SU-DHL-6 (cell line): ENCODE measurements at regions not wholly inside any gene's neighbourhood (a gene's known extent, or its start where the extent isn't known, plus 50 kb on each side); places are given as distances from the start of the nearest gene placed in this dataset.

ENCODE experiments used
- H2AFZ ChIP-seq: fragments of 200-600 bp; sonication (generic); 2 replicates; pipeline ENCODE4 v1.6.1; 2014; ENCODE audit warnings: low read depth, mild to moderate bottlenecking, moderate library complexity, mixed read lengths, antibody characterized with exemption, low read length; ENCODE audit not compliant: severe bottlenecking
- H3F3A ChIP-seq: fragments of 200-600 bp; shearing (Covaris generic); 2 replicates; pipeline ENCODE4 v1.6.0; 2016; ENCODE audit warnings: antibody characterized with exemption, mild to moderate bottlenecking; ENCODE audit not compliant: insufficient read depth
- H3K27ac ChIP-seq: fragments of 200-600 bp; sonication (generic); 2 replicates; pipeline ENCODE4 v1.5.1; 2016; ENCODE audit warnings: low read depth, mild to moderate bottlenecking, low read length, moderate library complexity, mixed read lengths
- H3K27me3 ChIP-seq: fragments of 200-600 bp; sonication (generic), shearing (Covaris generic); 2 replicates; pipeline ENCODE4 v1.6.0; 2014; ENCODE audit warnings: mild to moderate bottlenecking, low read length
- H3K36me3 ChIP-seq: fragments of 200-600 bp; sonication (generic); 2 replicates; pipeline ENCODE4 v1.6.1; 2014; ENCODE audit warnings: mild to moderate bottlenecking, low read length, mixed read lengths
- H3K4me2 ChIP-seq: fragments of 300-600, 200-600 bp; shearing (Covaris generic), sonication (generic); 2 replicates; pipeline ENCODE4 v1.6.0; 2014; ENCODE audit warnings: low read length, low read depth, mild to moderate bottlenecking; ENCODE audit not compliant: poor library complexity, severe bottlenecking
- H3K4me3 ChIP-seq: fragments of 200-600 bp; sonication (generic); 2 replicates; pipeline ENCODE4 v1.5.1; 2014; ENCODE audit warnings: antibody characterized with exemption, low read length, mild to moderate bottlenecking, mixed read lengths; ENCODE audit not compliant: insufficient read depth, poor library complexity, severe bottlenecking
- H3K79me2 ChIP-seq: fragments of 200-600 bp; sonication (generic); 2 replicates; pipeline ENCODE4 v1.6.1; 2014; ENCODE audit warnings: mild to moderate bottlenecking, low read length, moderate library complexity; ENCODE audit not compliant: insufficient read depth
- H3K9ac ChIP-seq: fragments of 200-600 bp; sonication (generic); 2 replicates; pipeline ENCODE4 v1.7.0; 2014; ENCODE audit warnings: mild to moderate bottlenecking, low read length
- H3K9me2 ChIP-seq: fragments of 200-600 bp; sonication (generic); replicated peaks from 2 replicates; pipeline ENCODE4 v1.6.1; 2014; ENCODE audit warnings: low read length; ENCODE audit not compliant: insufficient read depth
- H3K9me3 ChIP-seq: fragments of 200-600 bp; sonication (generic); 2 replicates; pipeline ENCODE4 v1.6.1; 2014; ENCODE audit warnings: low read length, mixed read lengths; ENCODE audit not compliant: insufficient read depth
- H4K20me1 ChIP-seq: fragments of 200-600 bp; sonication (generic); 2 replicates; pipeline ENCODE4 v1.6.1; 2014; ENCODE audit warnings: low read depth, mild to moderate bottlenecking, antibody characterized with exemption, low read length, moderate library complexity, mixed read lengths
- CTCF ChIP-seq: fragments of 200-600 bp; sonication (generic); IDR thresholded peaks from one replicate; pipeline ENCODE4 v1.5.1; 2017; ENCODE audit warnings: antibody characterized with exemption, mild to moderate bottlenecking, low read length, moderate library complexity; ENCODE audit not compliant: insufficient read depth, poor library complexity, severe bottlenecking
- EZH2phosphoT487 ChIP-seq: fragments of 200-600 bp; sonication (generic), shearing (Covaris generic); conservative IDR thresholded peaks from 2 replicates; pipeline ENCODE4 v1.6.1; 2018; ENCODE audit warnings: mild to moderate bottlenecking, antibody characterized with exemption, low read length, moderate library complexity, mixed read lengths

- Histone ChIP-seq H3K27me3 (no peaks in the 10 kb centered on the region), H3K9me2 (no peaks in the 10 kb centered on the region), H3K9ac (no peak overlapping the region), H3K4me2 (no peak overlapping the region), H3K27ac (no peak overlapping the region), H3F3A (no peaks in the 10 kb centered on the region), H3K4me3 (no peak overlapping the region), H4K20me1 (no peaks in the 10 kb centered on the region), H3K9me3 (no peaks in the 10 kb centered on the region), H2AFZ (no peak overlapping the region), H3K79me2 (no peaks in the 10 kb centered on the region), H3K36me3 (no peaks in the 10 kb centered on the region)
- TF ChIP-seq EZH2phosphoT487 (no peak), CTCF (no peak)
Measured at GRCh38 chr5:54700986-54701578, 183.5 kb downstream of the SNX18 start.

GRCh38 chr5:54696931-54697330 lies 179.4 kb downstream of the SNX18 start:
- no peak overlapping the region for H3K4me3 ChIP-seq
- H3F3A ChIP-seq, result no peaks in the 10 kb centered on the region
- no peak overlapping the region for H2AFZ ChIP-seq
- no peaks in the 10 kb centered on the region for H3K79me2 ChIP-seq
- no peaks in the 10 kb centered on the region for H4K20me1 ChIP-seq
- no peak overlapping the region for H3K9ac ChIP-seq
- no peaks in the 10 kb centered on the region for H3K9me3 ChIP-seq
- H3K4me2 ChIP-seq, result no peak overlapping the region
- H3K36me3 ChIP-seq, result no peaks in the 10 kb centered on the region
- H3K27ac ChIP-seq, result no peak overlapping the region
- TF ChIP-seq CTCF, result no peak
- TF ChIP-seq EZH2phosphoT487, result no peak
- no peaks in the 10 kb centered on the region for H3K9me2 ChIP-seq
- no peaks in the 10 kb centered on the region for H3K27me3 ChIP-seq

- no peak overlapping the region for H3K4me2 ChIP-seq
- H3K36me3 ChIP-seq, result no peaks in the 10 kb centered on the region
- no peak overlapping the region for H3K27ac ChIP-seq
Measured at GRCh38 chr5:54696346-54696745, 178.8 kb downstream of the SNX18 start.

More at GRCh38 chr5:54696346-54696745, 178.8 kb downstream of the SNX18 start:
- Histone ChIP-seq H3K4me3 (no peak overlapping the region), H4K20me1 (no peaks in the 10 kb centered on the region), H3K9me2 (no peaks in the 10 kb centered on the region), H3F3A (no peaks in the 10 kb centered on the region), H3K27me3 (no peaks in the 10 kb centered on the region), H2AFZ (no peak overlapping the region), H3K9me3 (no peaks in the 10 kb centered on the region), H3K9ac (no peak overlapping the region), H3K79me2 (no peaks in the 10 kb centered on the region)
- no peak for TF ChIP-seq CTCF
- TF ChIP-seq EZH2phosphoT487, result no peak
